ENCODE measurements at regions not wholly inside any gene's neighbourhood (a gene's known extent, or its start where the extent isn't known, plus 50 kb on each side); places are given as distances from the start of the nearest gene placed in this dataset.
"Not testable (repeated sequence)": the region's sequence is repeated elsewhere in the genome, so short reads cannot be mapped to it uniquely, and the experiment has no call there.

- Histone ChIP-seq H3K9ac (ENCODE audit: insufficient read depth, low read length, poor library complexity, severe bottlenecking) (no peak overlapping the region), H3K79me2 (ENCODE audit: insufficient read depth, low read length) (no peaks in the 10 kb centered on the region), H4K20me1 (ENCODE audit: insufficient read depth, low read length) (no peaks in the 10 kb centered on the region), H3K36me3 (replicated peaks in 1 of 2; ENCODE audit: control insufficient read depth in 1 of 2, insufficient read depth in 2 of 2, low read length in 2 of 2) (no peaks in the 10 kb centered on the region), H3K4me3 (replicated peaks in 1 of 3; ENCODE audit: low read depth in 2 of 3, low read length in 3 of 3) (no peak overlapping the region), H2AFZ (ENCODE audit: insufficient read depth, low read depth, low read length, poor library complexity, severe bottlenecking) (no peak overlapping the region), H3K4me2 (replicated peaks; ENCODE audit: extremely low read depth, low read length, poor library complexity, severe bottlenecking) (no peak overlapping the region), H3K4me1 (ENCODE audit: control insufficient read depth in 1 of 2, insufficient read depth in 2 of 2, low read length in 2 of 2) (peaks cover 5 to 6% of the 10 kb centered on the region in 2 donors), H3K27ac (ENCODE audit: low read depth in 1 of 2, low read length in 2 of 2) (no peak overlapping the region), H3K27me3 (ENCODE audit: control insufficient read depth in 2 of 2, insufficient read depth in 2 of 2, low read length in 2 of 2) (peaks cover 0 to 7% of the 10 kb centered on the region in 2 donors), H3K9me3 (replicated peaks in 1 of 2; ENCODE audit: control insufficient read depth in 1 of 2, insufficient read depth in 1 of 2, low read length in 2 of 2) (no peaks in the 10 kb centered on the region)
- Mint-ChIP-seq H3K4me1 (peaks cover 4% of the 10 kb centered on the region), H3K9me3 (peaks cover 0 to 3% (median 0%) of the 10 kb centered on the region in 7 donors), H3K4me3 (no peak overlapping the region), H3K36me3 (no peaks in the 10 kb centered on the region), H3K27ac (no peak overlapping the region), H3K27me3 (ENCODE audit: low read depth in 3 of 3) (peaks cover 19 to 53% (median 29%) of the 10 kb centered on the region in 3 donors)
- TF ChIP-seq CTCF (IDR thresholded peaks at IDR 0.05): no peak
- intact Hi-C loops (cut with micrococcal nuclease): no loop called here
- WGBS (ENCODE audit: insufficient coverage): 86% methylated on average over 1 of the region's 1 CpG
- no peak for DNase-seq
These were observed 102.3 kb upstream of the SYT13 start for GRCh38 chr11:45388472-45388871.

- H3K9me3 Mint-ChIP-seq; H3K4me2 ChIP-seq (replicated peaks; ENCODE audit: extremely low read depth, low read length, poor library complexity, severe bottlenecking); DNase-seq; H3K9me3 ChIP-seq (replicated peaks in 1 of 2; ENCODE audit: control insufficient read depth in 1 of 2, insufficient read depth in 1 of 2, low read length in 2 of 2); H3K9ac ChIP-seq (ENCODE audit: insufficient read depth, low read length, poor library complexity, severe bottlenecking); H2AFZ ChIP-seq (ENCODE audit: insufficient read depth, low read depth, low read length, poor library complexity, severe bottlenecking); H3K27ac ChIP-seq (ENCODE audit: low read depth in 1 of 2, low read length in 2 of 2); H3K4me3 ChIP-seq (replicated peaks in 1 of 3; ENCODE audit: low read depth in 2 of 3, low read length in 3 of 3); H3K4me1 Mint-ChIP-seq; H4K20me1 ChIP-seq (ENCODE audit: insufficient read depth, low read length); H3K4me3 Mint-ChIP-seq; H3K79me2 ChIP-seq (ENCODE audit: insufficient read depth, low read length); H3K27me3 ChIP-seq (ENCODE audit: control insufficient read depth in 2 of 2, insufficient read depth in 2 of 2, low read length in 2 of 2); intact Hi-C loops (cut with micrococcal nuclease); H3K27ac Mint-ChIP-seq; H3K36me3 ChIP-seq (replicated peaks in 1 of 2; ENCODE audit: control insufficient read depth in 1 of 2, insufficient read depth in 2 of 2, low read length in 2 of 2); H3K36me3 Mint-ChIP-seq: not testable (repeated sequence)
- peaks cover 19 to 53% (median 29%) of the 10 kb centered on the region in 3 donors for H3K27me3 Mint-ChIP-seq (ENCODE audit: low read depth in 3 of 3)
- H3K4me1 ChIP-seq (ENCODE audit: control insufficient read depth in 1 of 2, insufficient read depth in 2 of 2, low read length in 2 of 2): peaks cover 10 to 12% of the 10 kb centered on the region in 2 donors
- no CpG with 5 or more reads among the region's 2 CpGs for WGBS (ENCODE audit: insufficient coverage)
These were observed 101.7 kb upstream of the SYT13 start for GRCh38 chr11:45387885-45388284.
